Upper lobe of left lung (tissue), 4 donors: ENCODE measurements at regions not wholly inside any gene's neighbourhood (a gene's known extent, or its start where the extent isn't known, plus 50 kb on each side); places are given as distances from the start of the nearest gene placed in this dataset.

ENCODE experiments used
- EP300 ChIP-seq, 4 donors: sonication (generic); formaldehyde crosslinking; IDR thresholded peaks; one replicate each; pipeline ENCODE4 v1.5.1; 2017; ENCODE audit warnings: antibody characterized with exemption in 4 of 4, control low read depth in 2 of 4
- TF ChIP-seq, protein P1 (sequence below), 6 experiments: fragments of 450-650 bp in 4 of 6; fragments of 200-600 bp in 2 of 6; sonication (generic) in 2 of 6; IDR thresholded peaks; one replicate each; pipeline ENCODE4 v1.5.1; 2016 to 2019; ENCODE audit warnings: antibody characterized with exemption in 6 of 6

- no peak for TF ChIP-seq EP300 (IDR thresholded peaks at IDR 0.05)
- TF ChIP-seq, protein P1, sequence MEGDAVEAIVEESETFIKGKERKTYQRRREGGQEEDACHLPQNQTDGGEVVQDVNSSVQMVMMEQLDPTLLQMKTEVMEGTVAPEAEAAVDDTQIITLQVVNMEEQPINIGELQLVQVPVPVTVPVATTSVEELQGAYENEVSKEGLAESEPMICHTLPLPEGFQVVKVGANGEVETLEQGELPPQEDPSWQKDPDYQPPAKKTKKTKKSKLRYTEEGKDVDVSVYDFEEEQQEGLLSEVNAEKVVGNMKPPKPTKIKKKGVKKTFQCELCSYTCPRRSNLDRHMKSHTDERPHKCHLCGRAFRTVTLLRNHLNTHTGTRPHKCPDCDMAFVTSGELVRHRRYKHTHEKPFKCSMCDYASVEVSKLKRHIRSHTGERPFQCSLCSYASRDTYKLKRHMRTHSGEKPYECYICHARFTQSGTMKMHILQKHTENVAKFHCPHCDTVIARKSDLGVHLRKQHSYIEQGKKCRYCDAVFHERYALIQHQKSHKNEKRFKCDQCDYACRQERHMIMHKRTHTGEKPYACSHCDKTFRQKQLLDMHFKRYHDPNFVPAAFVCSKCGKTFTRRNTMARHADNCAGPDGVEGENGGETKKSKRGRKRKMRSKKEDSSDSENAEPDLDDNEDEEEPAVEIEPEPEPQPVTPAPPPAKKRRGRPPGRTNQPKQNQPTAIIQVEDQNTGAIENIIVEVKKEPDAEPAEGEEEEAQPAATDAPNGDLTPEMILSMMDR (IDR thresholded peaks at IDR 0.05), result no peak
Observed at GRCh38 chr1:222914861-222915632, 100.2 kb downstream of the DISP1 start.
